Activated CD8-positive, alpha-beta memory T cell treated with anti-CD3 and anti-CD28 coated beads, Interleukin-2, amount 50 U/mL, for 24 hours (primary cell): ENCODE measurements at regions not wholly inside any gene's neighbourhood (a gene's known extent, or its start where the extent isn't known, plus 50 kb on each side); places are given as distances from the start of the nearest gene placed in this dataset.
A peak's percentile ranks its signal among the peaks of the same experiment; 100 is the strongest.

ENCODE experiments used
- DNase-seq: peaks from one replicate; pipeline ENCODE4 v3.0.0-alpha.2; 2020; ENCODE audit errors: extremely low read depth

- DNase-seq, result no peak
These were observed 96.1 kb upstream of the PLXNA4 start for GRCh38 chr7:132672200-132672990.

GRCh38 chr7:132666774-132667172, 90.5 kb upstream of the PLXNA4 start:
- DNase-seq, result no peak

GRCh38 chr7:132666071-132666773, 90.0 kb upstream of the PLXNA4 start:
- no peak for DNase-seq

- DNase-seq, result no peak
These were observed 80.8 kb upstream of the PLXNA4 start for GRCh38 chr7:132656846-132657776.

- no peak for DNase-seq
These were observed 80.1 kb upstream of the PLXNA4 start for GRCh38 chr7:132656341-132656740.

- DNase-seq, result peak; percentile 9
These were observed 79.0 kb upstream of the PLXNA4 start for GRCh38 chr7:132655131-132655727.

- no peak for DNase-seq
These were observed 77.9 kb upstream of the PLXNA4 start for GRCh38 chr7:132654150-132654549.

- DNase-seq, result no peak
These were observed 77.2 kb upstream of the PLXNA4 start for GRCh38 chr7:132653366-132653930.

- DNase-seq, result no peak
These were observed 76.2 kb upstream of the PLXNA4 start for GRCh38 chr7:132652507-132652906.

- DNase-seq, result no peak
These were observed 74.2 kb upstream of the PLXNA4 start for GRCh38 chr7:132650498-132650897.

GRCh38 chr7:132647311-132647710, 71.0 kb upstream of the PLXNA4 start:
- no peak for DNase-seq

GRCh38 chr7:132646052-132646451, 69.8 kb upstream of the PLXNA4 start:
- DNase-seq, result no peak

- DNase-seq, result no peak
These were observed 67.0 kb upstream of the PLXNA4 start for GRCh38 chr7:132643302-132643701.

GRCh38 chr7:132641238-132641637, 65.0 kb upstream of the PLXNA4 start:
- DNase-seq, result no peak

GRCh38 chr7:132639983-132640382, 63.7 kb upstream of the PLXNA4 start:
- DNase-seq, result no peak

- DNase-seq, result no peak
These were observed 61.7 kb upstream of the PLXNA4 start for GRCh38 chr7:132638000-132638399.

- no peak for DNase-seq
These were observed 60.3 kb upstream of the PLXNA4 start for GRCh38 chr7:132636581-132636980.

- DNase-seq, result no peak
These were observed 58.9 kb upstream of the PLXNA4 start for GRCh38 chr7:132635127-132635526.

- DNase-seq, result no peak
These were observed 54.6 kb upstream of the PLXNA4 start for GRCh38 chr7:132630834-132631233.
